ENCODE measurements at regions not wholly inside any gene's neighbourhood (a gene's known extent, or its start where the extent isn't known, plus 50 kb on each side); places are given as distances from the start of the nearest gene placed in this dataset.
"Not testable (repeated sequence)": the region's sequence is repeated elsewhere in the genome, so short reads cannot be mapped to it uniquely, and the experiment has no call there.

- DNase-seq (ENCODE audit: low read depth in 2 of 2), result no peak
These were observed 305.8 kb downstream of the TSN start for GRCh38 chr2:122061206-122061605.

- DNase-seq (ENCODE audit: low read depth in 2 of 2), result no peak
These were observed 306.4 kb downstream of the TSN start for GRCh38 chr2:122061831-122062230.

GRCh38 chr2:122062506-122062905 lies 307.1 kb downstream of the TSN start:
- DNase-seq (ENCODE audit: low read depth in 2 of 2), result no peak

GRCh38 chr2:122063716-122064115 lies 308.3 kb downstream of the TSN start:
- DNase-seq (ENCODE audit: low read depth in 2 of 2), result no peak

GRCh38 chr2:122070241-122070731 lies 314.8 kb downstream of the TSN start:
- no peak for DNase-seq (ENCODE audit: low read depth in 2 of 2)

GRCh38 chr2:122072666-122073065 lies 317.2 kb downstream of the TSN start:
- DNase-seq (ENCODE audit: low read depth in 2 of 2), result no peak

- DNase-seq (ENCODE audit: low read depth in 2 of 2), result no peak
These were observed 318.8 kb downstream of the TSN start for GRCh38 chr2:122074201-122074600.

GRCh38 chr2:122075381-122075780 lies 319.9 kb downstream of the TSN start:
- DNase-seq (ENCODE audit: low read depth in 2 of 2), result no peak

- DNase-seq (ENCODE audit: low read depth in 2 of 2), result no peak
These were observed 321.7 kb downstream of the TSN start for GRCh38 chr2:122077114-122077513.

- DNase-seq (ENCODE audit: low read depth in 2 of 2), result no peak
These were observed 322.3 kb downstream of the TSN start for GRCh38 chr2:122077771-122078170.

GRCh38 chr2:122078451-122078850 lies 323.0 kb downstream of the TSN start:
- no peak for DNase-seq (ENCODE audit: low read depth in 2 of 2)

- no peak for DNase-seq (ENCODE audit: low read depth in 2 of 2)
These were observed 324.4 kb downstream of the TSN start for GRCh38 chr2:122079844-122080243.

GRCh38 chr2:122080316-122080715 lies 324.9 kb downstream of the TSN start:
- no peak for DNase-seq (ENCODE audit: low read depth in 2 of 2)

GRCh38 chr2:122080871-122081270 lies 325.4 kb downstream of the TSN start:
- DNase-seq (ENCODE audit: low read depth in 2 of 2), result no peak

- DNase-seq (ENCODE audit: low read depth in 2 of 2), result no peak
These were observed 326.3 kb downstream of the TSN start for GRCh38 chr2:122081751-122082150.

- DNase-seq (ENCODE audit: low read depth in 2 of 2), result no peak
These were observed 328.0 kb downstream of the TSN start for GRCh38 chr2:122083256-122084048.

GRCh38 chr2:122085672-122086071 lies 330.2 kb downstream of the TSN start:
- DNase-seq (ENCODE audit: low read depth in 2 of 2), result not testable (repeated sequence)

- DNase-seq (ENCODE audit: low read depth in 2 of 2), result no peak
These were observed 339.1 kb downstream of the TSN start for GRCh38 chr2:122094557-122094956.

GRCh38 chr2:122096761-122097160 lies 341.3 kb downstream of the TSN start:
- no peak for DNase-seq (ENCODE audit: low read depth in 2 of 2)

GRCh38 chr2:122098306-122098705 lies 342.9 kb downstream of the TSN start:
- no peak for DNase-seq (ENCODE audit: low read depth in 2 of 2)

GRCh38 chr2:122100346-122100745 lies 344.9 kb downstream of the TSN start:
- no peak for DNase-seq (ENCODE audit: low read depth in 2 of 2)

GRCh38 chr2:122100756-122101155 lies 345.3 kb downstream of the TSN start:
- no peak for DNase-seq (ENCODE audit: low read depth in 2 of 2)

- no peak for DNase-seq (ENCODE audit: low read depth in 2 of 2)
These were observed 345.9 kb downstream of the TSN start for GRCh38 chr2:122101319-122101718.
